ENCODE measurements at regions not wholly inside any gene's neighbourhood (a gene's known extent, or its start where the extent isn't known, plus 50 kb on each side); places are given as distances from the start of the nearest gene placed in this dataset.

DNA sequence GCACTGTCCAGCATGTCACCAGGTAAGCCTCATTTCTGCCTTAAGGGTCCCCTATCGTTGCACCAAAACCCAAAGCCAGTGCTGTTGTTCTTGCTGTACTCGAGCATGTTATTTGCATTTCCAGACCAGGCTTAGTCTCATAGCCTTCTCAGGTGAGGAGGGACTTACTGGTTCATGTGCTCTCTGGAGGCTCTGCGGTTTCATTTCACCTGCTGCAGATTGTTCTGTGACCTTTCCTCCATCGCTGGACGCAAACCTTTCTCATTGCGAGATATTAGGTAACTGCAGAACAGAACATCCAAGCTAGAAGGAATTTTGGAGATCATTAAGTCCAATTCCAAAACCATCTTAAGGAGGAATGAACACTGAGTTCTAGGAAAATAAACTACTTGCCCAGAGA is 187.3 kb upstream of the BCL6 start:
- H3K4me1 ChIP-seq, result no peaks in the 10 kb centered on the region
- no peak for TF ChIP-seq POLR2A (IDR thresholded peaks at IDR 0.05)
- TF ChIP-seq, protein P1, sequence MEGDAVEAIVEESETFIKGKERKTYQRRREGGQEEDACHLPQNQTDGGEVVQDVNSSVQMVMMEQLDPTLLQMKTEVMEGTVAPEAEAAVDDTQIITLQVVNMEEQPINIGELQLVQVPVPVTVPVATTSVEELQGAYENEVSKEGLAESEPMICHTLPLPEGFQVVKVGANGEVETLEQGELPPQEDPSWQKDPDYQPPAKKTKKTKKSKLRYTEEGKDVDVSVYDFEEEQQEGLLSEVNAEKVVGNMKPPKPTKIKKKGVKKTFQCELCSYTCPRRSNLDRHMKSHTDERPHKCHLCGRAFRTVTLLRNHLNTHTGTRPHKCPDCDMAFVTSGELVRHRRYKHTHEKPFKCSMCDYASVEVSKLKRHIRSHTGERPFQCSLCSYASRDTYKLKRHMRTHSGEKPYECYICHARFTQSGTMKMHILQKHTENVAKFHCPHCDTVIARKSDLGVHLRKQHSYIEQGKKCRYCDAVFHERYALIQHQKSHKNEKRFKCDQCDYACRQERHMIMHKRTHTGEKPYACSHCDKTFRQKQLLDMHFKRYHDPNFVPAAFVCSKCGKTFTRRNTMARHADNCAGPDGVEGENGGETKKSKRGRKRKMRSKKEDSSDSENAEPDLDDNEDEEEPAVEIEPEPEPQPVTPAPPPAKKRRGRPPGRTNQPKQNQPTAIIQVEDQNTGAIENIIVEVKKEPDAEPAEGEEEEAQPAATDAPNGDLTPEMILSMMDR (IDR thresholded peaks at IDR 0.05), result no peak
- H3K4me3 ChIP-seq, result no peak overlapping the region
- WGBS, 2 donors, result 70 to 81% methylated on average over 6 of the region's 6 CpGs
- no peaks in the 10 kb centered on the region for H3K36me3 ChIP-seq (ENCODE audit: low read depth, missing control alignments)
- no peak for DNase-seq
- no peaks in the 10 kb centered on the region for H3K27me3 ChIP-seq
- intact Hi-C loops (cut with DNase I; ENCODE audit: low total_unique reads), result no loop called here
- no peaks in the 10 kb centered on the region for H3K9me3 ChIP-seq
- no peak overlapping the region for H3K27ac ChIP-seq

DNA sequence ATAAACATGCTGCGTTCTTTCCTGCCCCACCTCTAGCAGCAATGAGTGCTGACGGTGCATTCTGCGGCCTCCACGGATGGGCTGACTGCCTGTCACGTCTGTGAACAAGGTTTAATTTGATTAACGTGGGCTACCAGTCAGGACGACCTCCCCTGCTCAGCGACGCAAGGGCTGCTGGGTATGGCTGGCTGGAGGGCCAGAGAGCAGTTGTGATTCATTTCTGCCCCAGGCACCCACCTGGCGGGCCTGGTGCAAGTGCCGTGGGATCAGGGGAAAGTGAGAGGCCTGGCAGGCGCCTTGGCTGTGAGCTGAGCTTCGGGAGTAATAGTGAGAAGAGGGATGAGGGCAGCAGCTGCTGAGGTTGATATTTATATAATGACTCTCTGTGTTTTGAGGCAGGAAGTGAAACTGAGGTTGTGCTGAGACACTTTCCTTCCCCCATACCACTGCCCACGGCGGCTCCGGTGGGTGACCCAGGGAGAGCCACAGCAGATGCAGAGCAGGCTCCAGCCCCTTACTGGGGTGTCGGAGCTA is 190.4 kb upstream of the BCL6 start:
- no peaks in the 10 kb centered on the region for H3K36me3 ChIP-seq (ENCODE audit: low read depth, missing control alignments)

DNA sequence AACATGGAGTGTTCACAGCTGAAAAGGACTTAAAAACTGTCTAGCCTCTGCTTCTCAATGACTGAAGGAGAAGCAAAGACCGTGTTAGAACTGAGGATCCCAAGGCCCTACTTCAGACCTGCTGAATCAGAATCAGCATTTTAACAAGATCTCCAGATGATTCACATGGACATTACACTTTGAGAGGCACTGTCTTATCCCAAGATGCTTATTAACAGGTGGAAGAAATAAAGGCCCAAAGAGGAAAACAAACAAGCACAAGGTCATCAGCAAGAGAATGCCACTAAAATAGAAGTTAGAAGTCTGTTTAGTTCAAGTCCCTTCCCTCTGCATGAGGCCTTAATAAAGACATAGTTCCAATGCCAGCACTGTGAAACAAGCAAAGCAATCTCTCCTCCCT is 191.4 kb upstream of the BCL6 start:
- H3K4me1 ChIP-seq, result no peaks in the 10 kb centered on the region
- no peak overlapping the region for H3K4me3 ChIP-seq
- 76 to 87% methylated on average over 1 of the region's 1 CpG for WGBS, 2 donors
- no peaks in the 10 kb centered on the region for H3K36me3 ChIP-seq (ENCODE audit: low read depth, missing control alignments)
- H3K27ac ChIP-seq, result no peak overlapping the region
- H3K9me3 ChIP-seq, result no peaks in the 10 kb centered on the region
- no peak for DNase-seq
- H3K27me3 ChIP-seq, result no peaks in the 10 kb centered on the region
- intact Hi-C loops (cut with DNase I; ENCODE audit: low total_unique reads), result no loop called here
- TF ChIP-seq, protein P1 (IDR thresholded peaks at IDR 0.05), result no peak
- no peak for TF ChIP-seq POLR2A (IDR thresholded peaks at IDR 0.05)

More for the DNA sequence above, 190.4 kb upstream of the BCL6 start:
- WGBS, 2 donors, result 79 to 88% methylated on average over 17 of the region's 17 CpGs
- Histone ChIP-seq H3K4me1 (no peaks in the 10 kb centered on the region), H3K4me3 (no peak overlapping the region), H3K27ac (no peak overlapping the region), H3K9me3 (no peaks in the 10 kb centered on the region), H3K27me3 (no peaks in the 10 kb centered on the region)
- intact Hi-C loops (cut with DNase I; ENCODE audit: low total_unique reads), result no loop called here
- TF ChIP-seq POLR2A (IDR thresholded peaks at IDR 0.05), result no peak
- TF ChIP-seq, protein P1 (IDR thresholded peaks at IDR 0.05), result no peak
- DNase-seq, result no peak

DNA sequence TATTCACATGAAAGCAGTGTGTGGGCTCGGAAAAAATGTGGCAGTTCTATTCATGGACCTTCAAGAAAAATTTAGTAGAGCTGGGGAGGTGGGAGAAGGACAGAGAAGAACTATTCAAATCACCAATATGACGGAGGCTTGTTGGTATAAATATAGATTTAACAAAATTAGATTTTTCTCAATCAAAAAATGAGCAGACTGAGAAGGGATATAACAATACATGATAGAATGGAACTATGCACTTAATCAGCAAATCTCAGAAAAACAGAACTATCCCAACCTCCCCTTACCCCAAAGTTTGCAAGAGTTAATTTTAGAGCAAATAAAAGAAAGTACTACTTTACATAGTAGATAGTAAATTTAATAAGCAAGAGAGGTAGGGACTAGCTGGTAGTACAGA is 194.6 kb upstream of the BCL6 start:
- no peaks in the 10 kb centered on the region for H3K27me3 ChIP-seq
- H3K9me3 ChIP-seq, result no peaks in the 10 kb centered on the region
- WGBS, 2 donors, result 91 to 95% methylated on average over 2 of the region's 2 CpGs
- H3K36me3 ChIP-seq (ENCODE audit: low read depth, missing control alignments), result no peaks in the 10 kb centered on the region
- TF ChIP-seq POLR2A (IDR thresholded peaks at IDR 0.05), result no peak
- TF ChIP-seq, protein P1 (IDR thresholded peaks at IDR 0.05), result no peak
- H3K4me3 ChIP-seq, result no peak overlapping the region
- DNase-seq, result no peak
- H3K27ac ChIP-seq, result no peak overlapping the region
- intact Hi-C loops (cut with DNase I; ENCODE audit: low total_unique reads), result no loop called here
- H3K4me1 ChIP-seq, result no peaks in the 10 kb centered on the region

DNA sequence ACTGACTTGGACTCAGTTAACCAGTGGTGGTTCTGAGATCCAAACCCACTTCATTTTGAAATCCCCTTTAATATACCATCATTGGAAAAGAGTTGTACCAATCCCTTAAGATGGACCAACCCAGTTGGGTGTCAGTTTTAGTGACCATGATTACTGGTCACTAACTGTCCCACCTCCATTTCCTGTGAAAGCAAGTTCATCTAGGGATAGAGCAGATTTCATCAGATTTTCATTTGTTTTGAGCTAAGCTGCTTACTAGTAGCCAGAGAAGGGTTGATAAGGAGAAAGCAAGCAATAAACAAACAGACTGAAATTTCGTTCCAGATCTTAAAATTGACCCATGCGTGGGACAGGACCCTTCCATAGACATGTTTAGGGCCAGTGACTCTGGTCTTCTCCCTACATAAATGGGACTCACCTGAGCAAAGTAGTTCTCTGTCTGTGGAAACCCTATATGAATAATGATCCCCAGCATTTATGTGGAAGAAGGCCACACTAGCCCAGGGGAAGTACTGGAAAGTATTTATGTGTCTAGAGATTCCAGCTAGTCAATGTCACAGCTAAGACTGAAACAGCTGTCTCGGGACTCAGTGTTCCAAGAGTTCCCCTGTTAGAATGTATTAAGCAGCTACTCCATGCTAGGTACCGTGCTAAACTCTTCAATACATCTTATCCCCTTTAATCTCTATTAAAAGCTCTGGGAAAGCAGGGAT is 196.0 kb upstream of the BCL6 start:
- intact Hi-C loops (cut with DNase I; ENCODE audit: low total_unique reads), result no loop called here
- TF ChIP-seq, protein P1 (IDR thresholded peaks at IDR 0.05), result no peak
- no peak for TF ChIP-seq POLR2A (IDR thresholded peaks at IDR 0.05)
- Histone ChIP-seq H3K27me3 (no peaks in the 10 kb centered on the region), H3K36me3 (ENCODE audit: low read depth, missing control alignments) (no peaks in the 10 kb centered on the region), H3K9me3 (no peaks in the 10 kb centered on the region), H3K27ac (no peak overlapping the region), H3K4me3 (no peak overlapping the region), H3K4me1 (no peaks in the 10 kb centered on the region)
- 66 to 73% methylated on average over 4 of the region's 4 CpGs for WGBS, 2 donors
- DNase-seq, result no peak
